ENCODE measurements at regions not wholly inside any gene's neighbourhood (a gene's known extent, or its start where the extent isn't known, plus 50 kb on each side); places are given as distances from the start of the nearest gene placed in this dataset.

DNA sequence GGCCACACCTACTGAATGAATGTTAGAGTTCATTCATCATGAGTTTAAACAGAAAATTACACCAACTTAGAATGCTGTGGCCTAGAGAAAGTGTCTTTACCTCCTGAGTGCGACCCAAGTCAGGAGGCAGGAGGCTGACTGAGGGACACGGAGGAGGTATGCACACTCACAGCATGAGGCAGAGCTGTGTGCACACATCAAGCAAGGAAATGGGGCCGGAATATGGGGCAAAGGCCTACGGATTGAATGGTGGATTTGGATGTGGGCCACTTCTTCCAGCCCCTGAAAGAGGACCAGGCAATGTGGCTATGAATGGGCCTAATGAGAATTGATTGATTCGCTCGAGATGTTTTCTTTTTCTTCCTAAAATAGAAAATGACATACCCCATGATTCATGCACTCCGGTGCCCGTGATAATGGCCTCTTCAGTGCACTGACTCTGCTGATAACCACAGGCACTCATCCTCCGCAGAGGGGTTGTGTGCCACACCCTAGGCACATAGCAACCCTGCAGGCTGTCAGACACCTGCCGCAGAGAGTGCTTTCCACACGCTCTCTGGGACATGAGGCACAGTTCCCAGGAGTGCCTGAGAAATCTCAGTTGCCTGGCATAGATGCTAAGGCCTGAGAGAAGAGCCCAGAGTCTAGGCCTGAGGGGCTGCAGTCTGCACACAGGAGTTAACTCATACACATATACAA, 155.5 kb downstream of the GLUL start:
- TF ChIP-seq, protein P1, sequence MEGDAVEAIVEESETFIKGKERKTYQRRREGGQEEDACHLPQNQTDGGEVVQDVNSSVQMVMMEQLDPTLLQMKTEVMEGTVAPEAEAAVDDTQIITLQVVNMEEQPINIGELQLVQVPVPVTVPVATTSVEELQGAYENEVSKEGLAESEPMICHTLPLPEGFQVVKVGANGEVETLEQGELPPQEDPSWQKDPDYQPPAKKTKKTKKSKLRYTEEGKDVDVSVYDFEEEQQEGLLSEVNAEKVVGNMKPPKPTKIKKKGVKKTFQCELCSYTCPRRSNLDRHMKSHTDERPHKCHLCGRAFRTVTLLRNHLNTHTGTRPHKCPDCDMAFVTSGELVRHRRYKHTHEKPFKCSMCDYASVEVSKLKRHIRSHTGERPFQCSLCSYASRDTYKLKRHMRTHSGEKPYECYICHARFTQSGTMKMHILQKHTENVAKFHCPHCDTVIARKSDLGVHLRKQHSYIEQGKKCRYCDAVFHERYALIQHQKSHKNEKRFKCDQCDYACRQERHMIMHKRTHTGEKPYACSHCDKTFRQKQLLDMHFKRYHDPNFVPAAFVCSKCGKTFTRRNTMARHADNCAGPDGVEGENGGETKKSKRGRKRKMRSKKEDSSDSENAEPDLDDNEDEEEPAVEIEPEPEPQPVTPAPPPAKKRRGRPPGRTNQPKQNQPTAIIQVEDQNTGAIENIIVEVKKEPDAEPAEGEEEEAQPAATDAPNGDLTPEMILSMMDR (IDR thresholded peaks at IDR 0.05; ENCODE audit: low read length) = no peak
- no peak for TF ChIP-seq EZH2 (IDR thresholded peaks at IDR 0.05; ENCODE audit: borderline replicate concordance, low read length)

All from OCI-LY1 (cell line).